HEK293 (cell line): ENCODE measurements at regions not wholly inside any gene's neighbourhood (a gene's known extent, or its start where the extent isn't known, plus 50 kb on each side); places are given as distances from the start of the nearest gene placed in this dataset.

ENCODE experiments used
- CTCF ChIP-seq: fragments of 450-650 bp; formaldehyde crosslinking; IDR thresholded peaks from 2 replicates; pipeline ENCODE4 v1.5.1; 2016; ENCODE audit warnings: missing biosample characterization, missing genetic modification characterization
- KLF16 ChIP-seq: fragments of 450-650 bp; formaldehyde crosslinking; IDR thresholded peaks from 2 replicates; pipeline ENCODE4 v1.5.1; 2017; ENCODE audit warnings: missing biosample characterization, missing genetic modification characterization
- PRDM1 ChIP-seq: fragments of 450-650 bp; formaldehyde crosslinking; IDR thresholded peaks from 2 replicates; pipeline ENCODE4; 2016; ENCODE audit warnings: missing biosample characterization, missing genetic modification characterization
- REST ChIP-seq: fragments of 450-650 bp; formaldehyde crosslinking; IDR thresholded peaks from 2 replicates; pipeline ENCODE4 v1.5.1; 2016; ENCODE audit warnings: missing biosample characterization, missing genetic modification characterization
- YY1 ChIP-seq: fragments of 450-650 bp; formaldehyde crosslinking; IDR thresholded peaks from 2 replicates; pipeline ENCODE4 v1.5.1; 2018; ENCODE audit warnings: missing biosample characterization, missing genetic modification characterization
- ZBTB8A ChIP-seq: fragments of 450-650 bp; formaldehyde crosslinking; IDR thresholded peaks from 2 replicates; pipeline ENCODE4 v1.5.1; 2016; ENCODE audit warnings: missing biosample characterization, missing genetic modification characterization
- ZNF121 ChIP-seq: fragments of 450-650 bp; formaldehyde crosslinking; IDR thresholded peaks from 2 replicates; pipeline ENCODE4 v1.5.1; 2016; ENCODE audit warnings: missing biosample characterization, missing genetic modification characterization
- ZNF138 ChIP-seq: fragments of 450-650 bp; formaldehyde crosslinking; IDR thresholded peaks from 2 replicates; pipeline ENCODE4 v1.5.1; 2016; ENCODE audit warnings: missing biosample characterization, missing genetic modification characterization, borderline replicate concordance
- ZNF146 ChIP-seq: fragments of 450-650 bp; formaldehyde crosslinking; IDR thresholded peaks from 2 replicates; pipeline ENCODE4 v1.5.1; 2016; ENCODE audit warnings: missing biosample characterization, missing genetic modification characterization
- ZNF157 ChIP-seq: fragments of 450-650 bp; formaldehyde crosslinking; IDR thresholded peaks from 2 replicates; pipeline ENCODE4 v1.5.1; 2016; ENCODE audit warnings: missing biosample characterization, missing genetic modification characterization
- ZNF488 ChIP-seq: fragments of 450-650 bp; formaldehyde crosslinking; IDR thresholded peaks from 2 replicates; pipeline ENCODE4 v1.5.1; 2016; ENCODE audit warnings: missing biosample characterization, missing genetic modification characterization
- ZNF510 ChIP-seq: fragments of 450-650 bp; formaldehyde crosslinking; IDR thresholded peaks from 2 replicates; pipeline ENCODE4 v1.5.1; 2018; ENCODE audit warnings: mild to moderate bottlenecking, missing genetic modification characterization, missing biosample characterization; ENCODE audit not compliant: insufficient replicate concordance
- ZNF639 ChIP-seq: fragments of 450-650 bp; formaldehyde crosslinking; IDR thresholded peaks from 2 replicates; pipeline ENCODE4 v1.5.1; 2016; ENCODE audit warnings: missing biosample characterization, missing genetic modification characterization
- ZSCAN30 ChIP-seq: fragments of 450-650 bp; IDR thresholded peaks from 2 replicates; pipeline ENCODE4 v1.5.1; 2018; ENCODE audit warnings: missing biosample characterization, mild to moderate bottlenecking, missing genetic modification characterization, moderate library complexity

GRCh38 chr18:38951633-38952032, 1386.0 kb upstream of the CELF4 start:
- no peak for TF ChIP-seq ZNF121 (tag by site-specific recombination)
- no peak for TF ChIP-seq ZNF138 (tag by site-specific recombination)
- no peak for TF ChIP-seq ZSCAN30 (tag by site-specific recombination)
- TF ChIP-seq ZNF488 (tag by site-specific recombination) = no peak
- no peak for TF ChIP-seq CTCF (tag by site-specific recombination)
- no peak for TF ChIP-seq REST (tag by site-specific recombination)
- no peak for TF ChIP-seq ZBTB8A (tag by site-specific recombination)
- no peak for TF ChIP-seq PRDM1 (tag by site-specific recombination)
- no peak for TF ChIP-seq ZNF510 (tag by site-specific recombination)
- no peak for TF ChIP-seq YY1 (tag by site-specific recombination)
- no peak for TF ChIP-seq ZNF146 (tag by site-specific recombination)
- TF ChIP-seq ZNF157 (tag by site-specific recombination) = no peak
- TF ChIP-seq ZNF639 (tag by site-specific recombination) = no peak
- TF ChIP-seq KLF16 (tag by site-specific recombination) = no peak
